ENCODE measurements at regions not wholly inside any gene's neighbourhood (a gene's known extent, or its start where the extent isn't known, plus 50 kb on each side); places are given as distances from the start of the nearest gene placed in this dataset.

GRCh38 chr5:116386633-116387032, 188.0 kb downstream of the SEMA6A start:
- Histone ChIP-seq H3K27ac (no peak overlapping the region), H2AFZ (no peak overlapping the region), H4K20me1 (ENCODE audit: insufficient read depth, poor library complexity, severe bottlenecking) (no peaks in the 10 kb centered on the region), H3K9me2 (replicated peaks; ENCODE audit: insufficient read depth) (no peaks in the 10 kb centered on the region), H3K9me3 (ENCODE audit: low read depth) (no peaks in the 10 kb centered on the region), H3K79me2 (no peaks in the 10 kb centered on the region), H3K4me1 (ENCODE audit: insufficient read depth) (no peaks in the 10 kb centered on the region), H3K4me3 (no peak overlapping the region), H3K36me3 (replicated peaks; ENCODE audit: insufficient read depth, low read depth) (no peaks in the 10 kb centered on the region), H3K27me3 (no peaks in the 10 kb centered on the region), H3K4me2 (no peak overlapping the region)
- 83% methylated on average over 5 of the region's 5 CpGs for WGBS (ENCODE audit: low lambda C conversion rate, missing lambda C conversion rate)
- DNase-seq (ENCODE audit: low spot score), result no peak
- no peak for TF ChIP-seq CTCF (IDR thresholded peaks at IDR 0.05; ENCODE audit: poor library complexity)
- TF ChIP-seq EZH2phosphoT487 (IDR thresholded peaks at IDR 0.05; ENCODE audit: low read depth, severe bottlenecking, unreplicated experiment), result no peak
- TF ChIP-seq EZH2 (IDR thresholded peaks at IDR 0.05; ENCODE audit: borderline replicate concordance), result no peak

DNA sequence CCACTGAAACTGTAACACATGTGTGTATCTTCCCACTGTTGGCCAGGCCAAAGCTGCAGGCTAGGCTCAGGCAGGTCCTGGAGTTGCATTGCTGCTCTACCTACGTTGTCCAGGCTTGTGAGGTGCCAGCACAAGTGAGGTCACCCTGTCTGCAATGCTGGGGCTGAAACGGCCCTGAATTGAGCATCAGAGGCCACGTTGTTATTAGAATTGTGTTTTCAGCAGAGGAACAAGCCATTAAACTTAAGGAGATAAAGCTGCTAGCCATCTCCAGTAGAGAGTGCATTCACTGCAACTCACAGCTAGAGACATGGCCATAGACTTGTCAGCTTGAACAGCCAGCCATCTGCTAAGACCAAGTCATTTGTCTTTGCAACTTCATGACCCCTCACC, 191.8 kb downstream of the SEMA6A start:
- no peaks in the 10 kb centered on the region for H3K27me3 ChIP-seq
- no peaks in the 10 kb centered on the region for H4K20me1 ChIP-seq (ENCODE audit: insufficient read depth, poor library complexity, severe bottlenecking)
- H3K9me3 ChIP-seq (ENCODE audit: low read depth), result no peaks in the 10 kb centered on the region
- H3K36me3 ChIP-seq (replicated peaks; ENCODE audit: insufficient read depth, low read depth), result no peaks in the 10 kb centered on the region
- no peaks in the 10 kb centered on the region for H3K4me1 ChIP-seq (ENCODE audit: insufficient read depth)
- TF ChIP-seq EZH2 (IDR thresholded peaks at IDR 0.05; ENCODE audit: borderline replicate concordance) (no peak), CTCF (IDR thresholded peaks at IDR 0.05; ENCODE audit: poor library complexity) (no peak), EZH2phosphoT487 (IDR thresholded peaks at IDR 0.05; ENCODE audit: low read depth, severe bottlenecking, unreplicated experiment) (no peak)
- DNase-seq (ENCODE audit: low spot score), result no peak
- H3K4me2 ChIP-seq, result no peak overlapping the region
- no peaks in the 10 kb centered on the region for H3K9me2 ChIP-seq (replicated peaks; ENCODE audit: insufficient read depth)
- no peak overlapping the region for H2AFZ ChIP-seq
- H3K79me2 ChIP-seq, result no peaks in the 10 kb centered on the region
- H3K4me3 ChIP-seq, result no peak overlapping the region
- H3K27ac ChIP-seq, result no peak overlapping the region
- WGBS (ENCODE audit: low lambda C conversion rate, missing lambda C conversion rate), result 62% methylated on average over 3 of the region's 3 CpGs

DNA sequence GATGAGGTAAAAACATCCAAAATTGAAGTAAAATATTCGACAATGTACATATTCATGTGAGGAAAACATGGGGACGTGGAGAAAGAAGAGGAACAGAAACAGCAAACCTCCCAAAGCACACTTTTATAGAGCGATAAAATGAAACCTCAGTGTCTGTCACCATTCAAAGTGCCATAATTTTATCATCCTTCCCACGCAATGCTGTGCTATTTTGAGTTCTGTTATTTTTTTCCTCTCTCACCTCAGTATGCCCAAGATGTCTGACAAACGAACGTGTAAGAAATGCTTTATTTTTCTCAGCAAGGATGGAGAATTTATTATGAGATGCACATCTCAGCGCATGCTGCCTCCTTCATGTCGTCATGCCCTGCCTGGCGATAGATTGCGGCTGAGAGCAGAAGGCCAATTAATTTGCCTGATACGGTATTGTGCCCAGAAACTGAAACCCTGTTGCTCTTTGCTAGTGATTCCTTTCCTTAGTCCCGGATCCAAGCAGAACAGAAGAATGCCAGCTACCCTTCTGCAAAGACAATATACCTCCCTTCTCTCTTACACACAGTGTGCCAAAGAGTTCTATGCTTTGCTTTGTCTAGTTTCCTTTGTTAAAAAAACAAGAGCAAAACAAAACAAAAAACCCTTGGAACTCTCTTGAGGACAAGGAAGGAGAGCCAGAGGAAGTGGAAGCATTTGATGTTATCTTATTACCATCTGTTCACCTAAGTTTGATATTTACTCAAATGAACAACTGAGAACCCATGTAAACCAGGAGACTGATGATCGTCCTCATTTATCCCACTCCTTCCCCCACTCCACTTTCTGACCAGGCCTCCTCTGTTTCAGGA, 192.4 kb downstream of the SEMA6A start:
- Histone ChIP-seq H3K36me3 (replicated peaks; ENCODE audit: insufficient read depth, low read depth) (no peaks in the 10 kb centered on the region), H3K9me3 (ENCODE audit: low read depth) (no peaks in the 10 kb centered on the region), H3K4me2 (no peak overlapping the region), H3K79me2 (no peaks in the 10 kb centered on the region), H4K20me1 (ENCODE audit: insufficient read depth, poor library complexity, severe bottlenecking) (no peaks in the 10 kb centered on the region), H3K4me1 (ENCODE audit: insufficient read depth) (no peaks in the 10 kb centered on the region), H3K27ac (no peak overlapping the region), H3K9me2 (replicated peaks; ENCODE audit: insufficient read depth) (no peaks in the 10 kb centered on the region), H3K4me3 (no peak overlapping the region), H3K27me3 (no peaks in the 10 kb centered on the region), H2AFZ (no peak overlapping the region)
- DNase-seq (ENCODE audit: low spot score), result no peak
- no peak for TF ChIP-seq EZH2 (IDR thresholded peaks at IDR 0.05; ENCODE audit: borderline replicate concordance)
- no peak for TF ChIP-seq CTCF (IDR thresholded peaks at IDR 0.05; ENCODE audit: poor library complexity)
- no peak for TF ChIP-seq EZH2phosphoT487 (IDR thresholded peaks at IDR 0.05; ENCODE audit: low read depth, severe bottlenecking, unreplicated experiment)
- WGBS (ENCODE audit: low lambda C conversion rate, missing lambda C conversion rate), result 92% methylated on average over 13 of the region's 13 CpGs
